Panc1 (cell line): ENCODE measurements at regions not wholly inside any gene's neighbourhood (a gene's known extent, or its start where the extent isn't known, plus 50 kb on each side); places are given as distances from the start of the nearest gene placed in this dataset.

Source experiments
- ATAC-seq: fragments of 200-7000 bp; cut with Tn5 transposase; 2 replicates; pipeline ENCODE4 v1.9.1; 2020; ENCODE audit warnings: mild to moderate bottlenecking, moderate library complexity
- BruUV-seq: library from RNA; stranded (reverse); fragments of 400-500 nt; replicated peaks from 2 replicates; lab custom pipeline; 2021; lab: Mats Ljungman, UMichigan
- CTCF ChIA-PET: fragments of 300-600 bp; sonication (Branson Sonifier 250); formaldehyde crosslinking; loops from one replicate; lab custom pipeline; 2022; ENCODE audit warnings: antibody characterized with exemption; lab: Charles Lee
- POLR2A ChIA-PET: fragments of 300-600 bp; sonication (Branson Sonifier 250); formaldehyde crosslinking; loops from one replicate; lab custom pipeline; 2022; ENCODE audit warnings: antibody characterized with exemption; lab: Charles Lee
- DNase-seq: peaks from one replicate; pipeline ENCODE4 v3.0.0-alpha.2; 2010; ENCODE audit warnings: low read depth, low spot score
- H3K27ac ChIP-seq: 2 replicates; pipeline ENCODE4 v1.5.1; 2011; ENCODE audit warnings: mild to moderate bottlenecking, low read length, inconsistent platforms
- H3K27me3 ChIP-seq: fragments of 200-500 bp; sonication (Bioruptor generic); 2 replicates; pipeline ENCODE4 v1.6.0; 2014; ENCODE audit warnings: low read length, inconsistent platforms; ENCODE audit not compliant: control insufficient read depth, insufficient read depth
- H3K36me3 ChIP-seq: fragments of 200-500 bp; sonication (Bioruptor generic); 2 replicates; pipeline ENCODE4 v1.5.1; 2014; ENCODE audit warnings: inconsistent platforms, mild to moderate bottlenecking, low read length, moderate library complexity; ENCODE audit not compliant: control insufficient read depth, insufficient read depth
- H3K4me1 ChIP-seq: 2 replicates; pipeline ENCODE4 v1.5.1; 2011; ENCODE audit warnings: inconsistent platforms, mild to moderate bottlenecking, low read length, moderate library complexity; ENCODE audit not compliant: control insufficient read depth, insufficient read depth
- H3K4me3 ChIP-seq, 2 experiments: 2 replicates each; pipeline ENCODE4 v1.5.1; 2011 to 2012; ENCODE audit warnings: low read depth in 2 of 2, low read length in 2 of 2, mild to moderate bottlenecking in 2 of 2, inconsistent platforms in 1 of 2, moderate library complexity in 1 of 2
- H3K9me3 ChIP-seq: fragments of 200-500 bp; sonication (Bioruptor generic); 2 replicates; pipeline ENCODE4 v1.5.1; 2014; ENCODE audit warnings: low read depth, mild to moderate bottlenecking, inconsistent platforms, low read length, moderate library complexity; ENCODE audit not compliant: control insufficient read depth, insufficient read depth
- POLR2AphosphoS5 ChIP-seq: IDR thresholded peaks from 2 replicates; pipeline ENCODE4 v1.6.1; 2012; ENCODE audit warnings: mild to moderate bottlenecking, low read depth, low read length, moderate library complexity
- SIN3A ChIP-seq: IDR thresholded peaks from 2 replicates; pipeline ENCODE4 v1.6.1; 2012; ENCODE audit warnings: low read depth, mild to moderate bottlenecking, low read length, moderate library complexity, borderline replicate concordance; ENCODE audit not compliant: insufficient read depth
- TCF7L2 ChIP-seq: IDR thresholded peaks from 2 replicates; pipeline ENCODE4 v1.6.1; 2011; ENCODE audit warnings: mild to moderate bottlenecking, low read depth, low read length, inconsistent platforms
- in situ Hi-C: cut with HindIII; loops from 2 replicates; pipeline ENCODE4 v1.10.0; 2016; ENCODE audit warnings: low sequenced_read_pairs, low pct_unique_long_range_greater_than_20kb
- intact Hi-C: fragments of 100-400 bp; cut with micrococcal nuclease; formaldehyde crosslinking; loops from one replicate; pipeline ENCODE4 v1.10.0; 2022; ENCODE audit not compliant: unreplicated experiment
- TF ChIP-seq, protein P1 (sequence below): fragments of 450-650 bp; IDR thresholded peaks from 2 replicates; pipeline ENCODE4 v1.5.1; 2017; ENCODE audit warnings: mild to moderate bottlenecking
- TF ChIP-seq, protein P2 (sequence below), 2 experiments: IDR thresholded peaks; 2 replicates each; pipeline ENCODE4 v1.6.1; 2011 to 2012; ENCODE audit warnings: low read depth in 2 of 2, control low read depth in 1 of 2, low read length in 1 of 2, mild to moderate bottlenecking in 1 of 2, moderate library complexity in 1 of 2; ENCODE audit not compliant: insufficient read depth in 1 of 2

DNA sequence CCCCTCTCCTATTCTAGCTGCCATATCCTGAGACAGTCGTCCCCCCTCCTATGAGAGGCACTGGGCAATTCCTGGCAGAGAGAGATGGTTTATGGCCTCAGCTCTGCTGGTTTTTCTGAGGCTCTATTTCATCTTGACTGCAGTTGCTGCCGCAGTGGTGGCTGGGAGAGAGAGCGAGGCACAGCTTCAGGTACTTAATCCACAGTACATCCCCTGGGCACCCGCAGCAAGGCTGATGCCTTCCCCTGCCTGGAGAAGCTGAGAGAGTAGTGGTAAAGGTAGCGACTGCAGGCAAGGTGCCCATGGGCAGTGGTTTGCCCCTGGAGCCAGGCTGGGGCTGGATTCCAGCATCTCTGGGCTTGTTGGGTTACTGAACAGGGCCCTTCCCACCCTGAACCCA lies 324.7 kb downstream of the RPS24 start:
- TF ChIP-seq, protein P1, sequence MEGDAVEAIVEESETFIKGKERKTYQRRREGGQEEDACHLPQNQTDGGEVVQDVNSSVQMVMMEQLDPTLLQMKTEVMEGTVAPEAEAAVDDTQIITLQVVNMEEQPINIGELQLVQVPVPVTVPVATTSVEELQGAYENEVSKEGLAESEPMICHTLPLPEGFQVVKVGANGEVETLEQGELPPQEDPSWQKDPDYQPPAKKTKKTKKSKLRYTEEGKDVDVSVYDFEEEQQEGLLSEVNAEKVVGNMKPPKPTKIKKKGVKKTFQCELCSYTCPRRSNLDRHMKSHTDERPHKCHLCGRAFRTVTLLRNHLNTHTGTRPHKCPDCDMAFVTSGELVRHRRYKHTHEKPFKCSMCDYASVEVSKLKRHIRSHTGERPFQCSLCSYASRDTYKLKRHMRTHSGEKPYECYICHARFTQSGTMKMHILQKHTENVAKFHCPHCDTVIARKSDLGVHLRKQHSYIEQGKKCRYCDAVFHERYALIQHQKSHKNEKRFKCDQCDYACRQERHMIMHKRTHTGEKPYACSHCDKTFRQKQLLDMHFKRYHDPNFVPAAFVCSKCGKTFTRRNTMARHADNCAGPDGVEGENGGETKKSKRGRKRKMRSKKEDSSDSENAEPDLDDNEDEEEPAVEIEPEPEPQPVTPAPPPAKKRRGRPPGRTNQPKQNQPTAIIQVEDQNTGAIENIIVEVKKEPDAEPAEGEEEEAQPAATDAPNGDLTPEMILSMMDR = no peak
- CTCF ChIA-PET = no interaction called here
- in situ Hi-C loops = no loop called here
- Histone ChIP-seq H3K4me3 (no peak overlapping the region), H3K9me3 (no peaks in the 10 kb centered on the region), H3K36me3 (no peaks in the 10 kb centered on the region), H3K27ac (no peak overlapping the region), H3K27me3 (peaks cover 6% of the 10 kb centered on the region; the same call in 1 of the 2 replicates), H3K4me1 (no peaks in the 10 kb centered on the region)
- no peak for DNase-seq
- POLR2A ChIA-PET = no interaction called here
- intact Hi-C loops = no loop called here
- BruUV-seq = no TSS peak
- no peak for ATAC-seq

DNA sequence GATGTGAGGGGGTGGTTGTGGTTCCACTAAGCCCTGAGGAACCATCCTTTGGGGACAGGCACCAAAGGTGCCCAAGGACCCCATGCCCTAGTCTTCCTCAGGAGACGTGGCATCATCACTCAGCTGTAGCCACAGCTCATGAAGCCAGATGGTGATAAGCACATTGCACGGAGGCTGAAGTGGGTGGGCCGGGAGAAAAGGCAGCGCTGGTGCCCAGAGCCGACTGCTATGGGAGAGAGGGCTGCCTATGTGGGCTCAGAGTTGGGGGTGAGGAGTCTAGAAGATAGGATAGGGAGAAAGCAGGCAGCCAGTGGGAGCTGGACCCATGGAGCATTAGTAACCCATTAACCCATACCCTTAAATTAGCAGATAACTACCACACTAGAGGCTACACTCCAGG lies 325.3 kb downstream of the RPS24 start:
- H3K27me3 ChIP-seq = peaks cover 6% of the 10 kb centered on the region; the same call in 1 of the 2 replicates
- H3K27ac ChIP-seq = no peak overlapping the region
- H3K4me3 ChIP-seq = no peak overlapping the region
- TF ChIP-seq, protein P2, sequence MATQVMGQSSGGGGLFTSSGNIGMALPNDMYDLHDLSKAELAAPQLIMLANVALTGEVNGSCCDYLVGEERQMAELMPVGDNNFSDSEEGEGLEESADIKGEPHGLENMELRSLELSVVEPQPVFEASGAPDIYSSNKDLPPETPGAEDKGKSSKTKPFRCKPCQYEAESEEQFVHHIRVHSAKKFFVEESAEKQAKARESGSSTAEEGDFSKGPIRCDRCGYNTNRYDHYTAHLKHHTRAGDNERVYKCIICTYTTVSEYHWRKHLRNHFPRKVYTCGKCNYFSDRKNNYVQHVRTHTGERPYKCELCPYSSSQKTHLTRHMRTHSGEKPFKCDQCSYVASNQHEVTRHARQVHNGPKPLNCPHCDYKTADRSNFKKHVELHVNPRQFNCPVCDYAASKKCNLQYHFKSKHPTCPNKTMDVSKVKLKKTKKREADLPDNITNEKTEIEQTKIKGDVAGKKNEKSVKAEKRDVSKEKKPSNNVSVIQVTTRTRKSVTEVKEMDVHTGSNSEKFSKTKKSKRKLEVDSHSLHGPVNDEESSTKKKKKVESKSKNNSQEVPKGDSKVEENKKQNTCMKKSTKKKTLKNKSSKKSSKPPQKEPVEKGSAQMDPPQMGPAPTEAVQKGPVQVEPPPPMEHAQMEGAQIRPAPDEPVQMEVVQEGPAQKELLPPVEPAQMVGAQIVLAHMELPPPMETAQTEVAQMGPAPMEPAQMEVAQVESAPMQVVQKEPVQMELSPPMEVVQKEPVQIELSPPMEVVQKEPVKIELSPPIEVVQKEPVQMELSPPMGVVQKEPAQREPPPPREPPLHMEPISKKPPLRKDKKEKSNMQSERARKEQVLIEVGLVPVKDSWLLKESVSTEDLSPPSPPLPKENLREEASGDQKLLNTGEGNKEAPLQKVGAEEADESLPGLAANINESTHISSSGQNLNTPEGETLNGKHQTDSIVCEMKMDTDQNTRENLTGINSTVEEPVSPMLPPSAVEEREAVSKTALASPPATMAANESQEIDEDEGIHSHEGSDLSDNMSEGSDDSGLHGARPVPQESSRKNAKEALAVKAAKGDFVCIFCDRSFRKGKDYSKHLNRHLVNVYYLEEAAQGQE (IDR thresholded peaks at IDR 0.05; ENCODE audit: insufficient read depth in 1 of 2, low read depth in 2 of 2, low read length in 1 of 2) = no peak
- TF ChIP-seq, protein P1 = no peak
- no peak for TF ChIP-seq POLR2AphosphoS5
- ChIA-PET POLR2A (no interaction called here), CTCF (no interaction called here)
- H3K9me3 ChIP-seq = no peaks in the 10 kb centered on the region
- no peak for DNase-seq
- BruUV-seq = no TSS peak
- no peaks in the 10 kb centered on the region for H3K4me1 ChIP-seq
- in situ Hi-C loops = no loop called here
- intact Hi-C loops = no loop called here
- H3K36me3 ChIP-seq = no peaks in the 10 kb centered on the region
- ATAC-seq = no peak

DNA sequence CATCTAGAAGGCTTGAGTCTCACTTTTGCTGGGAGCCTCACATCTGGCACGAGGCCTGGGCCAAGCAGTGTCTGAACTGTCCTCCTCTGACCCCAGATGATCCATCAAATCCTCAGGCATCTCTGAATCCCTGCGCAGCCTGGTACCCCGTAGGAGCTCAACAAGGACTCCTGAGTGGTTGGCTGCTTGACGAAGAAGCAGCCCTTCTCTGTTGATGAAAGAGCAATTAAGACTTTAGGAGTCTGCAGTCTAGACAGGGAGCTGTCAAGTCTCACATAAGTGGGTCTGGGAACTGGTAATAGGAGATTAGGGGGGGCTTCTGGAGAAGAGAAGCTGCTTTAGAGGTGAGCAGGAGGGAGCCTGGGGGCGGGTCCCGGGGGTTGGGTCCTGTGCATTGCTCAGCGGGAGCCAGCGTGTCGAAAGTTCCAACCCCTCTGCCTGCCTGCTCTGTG lies 326.0 kb downstream of the RPS24 start:
- H3K9me3 ChIP-seq = no peaks in the 10 kb centered on the region
- ATAC-seq (no peak), DNase-seq (no peak)
- in situ Hi-C loops (no loop called here), intact Hi-C loops (no loop called here)
- BruUV-seq = no TSS peak
- H3K27me3 ChIP-seq = peaks cover 7% of the 10 kb centered on the region
- TF ChIP-seq, protein P1 = no peak
- TF ChIP-seq, protein P2 (IDR thresholded peaks at IDR 0.05; ENCODE audit: insufficient read depth in 1 of 2, low read depth in 2 of 2, low read length in 1 of 2) = no peak
- TF ChIP-seq TCF7L2 (no peak), SIN3A (no peak), POLR2AphosphoS5 (no peak)
- ChIA-PET POLR2A (interaction anchor here (0.5 kb wide), 1 partner anchor 62 kb away, joined by 8 read pairs; no protein-coding TSS in a partner anchor), CTCF (no interaction called here)
- H3K36me3 ChIP-seq = no peaks in the 10 kb centered on the region
- no peak overlapping the region for H3K27ac ChIP-seq
- H3K4me1 ChIP-seq = no peaks in the 10 kb centered on the region
- no peak overlapping the region for H3K4me3 ChIP-seq
